ENCODE measurements at regions not wholly inside any gene's neighbourhood (a gene's known extent, or its start where the extent isn't known, plus 50 kb on each side); places are given as distances from the start of the nearest gene placed in this dataset.

- no peak overlapping the region for H3K4me3 Mint-ChIP-seq (ENCODE audit: unreplicated experiment)
- no peak for DNase-seq (ENCODE audit: low spot score)
- peaks cover 3% of the 10 kb centered on the region for H3K36me3 Mint-ChIP-seq (ENCODE audit: low read depth, unreplicated experiment)
- H3K27me3 Mint-ChIP-seq (ENCODE audit: unreplicated experiment), result peaks cover 8% of the 10 kb centered on the region
- H3K4me1 Mint-ChIP-seq (ENCODE audit: unreplicated experiment), result peaks cover 3% of the 10 kb centered on the region
- no peak overlapping the region for H3K27ac Mint-ChIP-seq (ENCODE audit: unreplicated experiment)
- TF ChIP-seq, protein P1, sequence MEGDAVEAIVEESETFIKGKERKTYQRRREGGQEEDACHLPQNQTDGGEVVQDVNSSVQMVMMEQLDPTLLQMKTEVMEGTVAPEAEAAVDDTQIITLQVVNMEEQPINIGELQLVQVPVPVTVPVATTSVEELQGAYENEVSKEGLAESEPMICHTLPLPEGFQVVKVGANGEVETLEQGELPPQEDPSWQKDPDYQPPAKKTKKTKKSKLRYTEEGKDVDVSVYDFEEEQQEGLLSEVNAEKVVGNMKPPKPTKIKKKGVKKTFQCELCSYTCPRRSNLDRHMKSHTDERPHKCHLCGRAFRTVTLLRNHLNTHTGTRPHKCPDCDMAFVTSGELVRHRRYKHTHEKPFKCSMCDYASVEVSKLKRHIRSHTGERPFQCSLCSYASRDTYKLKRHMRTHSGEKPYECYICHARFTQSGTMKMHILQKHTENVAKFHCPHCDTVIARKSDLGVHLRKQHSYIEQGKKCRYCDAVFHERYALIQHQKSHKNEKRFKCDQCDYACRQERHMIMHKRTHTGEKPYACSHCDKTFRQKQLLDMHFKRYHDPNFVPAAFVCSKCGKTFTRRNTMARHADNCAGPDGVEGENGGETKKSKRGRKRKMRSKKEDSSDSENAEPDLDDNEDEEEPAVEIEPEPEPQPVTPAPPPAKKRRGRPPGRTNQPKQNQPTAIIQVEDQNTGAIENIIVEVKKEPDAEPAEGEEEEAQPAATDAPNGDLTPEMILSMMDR (IDR thresholded peaks at IDR 0.05; ENCODE audit: unreplicated experiment), result no peak
- no peaks in the 10 kb centered on the region for H3K9me3 Mint-ChIP-seq (ENCODE audit: unreplicated experiment)
Observed at GRCh38 chr19:31504221-31504620, 155.0 kb upstream of the TSHZ3 start.

GRCh38 chr19:31505596-31505910 lies 156.3 kb upstream of the TSHZ3 start:
- Mint-ChIP-seq H3K4me3 (ENCODE audit: unreplicated experiment) (no peak overlapping the region), H3K36me3 (ENCODE audit: low read depth, unreplicated experiment) (peaks cover 3% of the 10 kb centered on the region), H3K27me3 (ENCODE audit: unreplicated experiment) (peaks cover 8% of the 10 kb centered on the region), H3K9me3 (ENCODE audit: unreplicated experiment) (no peaks in the 10 kb centered on the region), H3K27ac (ENCODE audit: unreplicated experiment) (no peak overlapping the region), H3K4me1 (ENCODE audit: unreplicated experiment) (peaks cover 3% of the 10 kb centered on the region)
- TF ChIP-seq, protein P1 (IDR thresholded peaks at IDR 0.05; ENCODE audit: unreplicated experiment), result no peak
- no peak for DNase-seq (ENCODE audit: low spot score)

DNA sequence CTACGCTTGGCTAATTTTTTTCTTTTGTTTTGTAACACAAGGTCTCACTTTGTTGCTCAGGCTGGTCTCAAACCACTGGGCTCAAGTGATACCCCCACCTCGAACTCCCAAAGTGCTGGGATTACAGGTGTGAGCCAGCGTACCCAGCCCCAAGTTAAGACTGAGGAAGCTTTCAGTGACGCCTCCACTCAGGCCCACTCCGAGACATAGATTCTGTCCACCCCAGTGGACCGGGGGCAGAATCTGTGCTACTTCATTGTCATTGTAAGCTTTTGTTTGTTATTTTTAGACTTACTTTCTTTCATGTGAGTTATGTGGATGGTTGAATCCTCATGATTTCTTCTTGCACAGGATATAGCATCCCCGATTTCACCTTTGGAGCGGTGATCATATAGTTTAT lies 156.9 kb upstream of the TSHZ3 start:
- H3K27me3 Mint-ChIP-seq (ENCODE audit: unreplicated experiment), result peaks cover 10% of the 10 kb centered on the region
- TF ChIP-seq, protein P1 (IDR thresholded peaks at IDR 0.05; ENCODE audit: unreplicated experiment), result no peak
- no peak overlapping the region for H3K4me3 Mint-ChIP-seq (ENCODE audit: unreplicated experiment)
- peaks cover 3% of the 10 kb centered on the region for H3K36me3 Mint-ChIP-seq (ENCODE audit: low read depth, unreplicated experiment)
- H3K9me3 Mint-ChIP-seq (ENCODE audit: unreplicated experiment), result no peaks in the 10 kb centered on the region
- no peak for DNase-seq (ENCODE audit: low spot score)
- peaks cover 3% of the 10 kb centered on the region for H3K4me1 Mint-ChIP-seq (ENCODE audit: unreplicated experiment)
- no peak overlapping the region for H3K27ac Mint-ChIP-seq (ENCODE audit: unreplicated experiment)

GRCh38 chr19:31510635-31511034 lies 161.4 kb upstream of the TSHZ3 start:
- Mint-ChIP-seq H3K36me3 (ENCODE audit: low read depth, unreplicated experiment) (no peaks in the 10 kb centered on the region), H3K27ac (ENCODE audit: unreplicated experiment) (no peak overlapping the region), H3K4me3 (ENCODE audit: unreplicated experiment) (no peak overlapping the region), H3K27me3 (ENCODE audit: unreplicated experiment) (peaks cover 5% of the 10 kb centered on the region), H3K9me3 (ENCODE audit: unreplicated experiment) (no peaks in the 10 kb centered on the region), H3K4me1 (ENCODE audit: unreplicated experiment) (peaks cover 3% of the 10 kb centered on the region)
- TF ChIP-seq, protein P1 (IDR thresholded peaks at IDR 0.05; ENCODE audit: unreplicated experiment), result no peak
- no peak for DNase-seq (ENCODE audit: low spot score)

DNA sequence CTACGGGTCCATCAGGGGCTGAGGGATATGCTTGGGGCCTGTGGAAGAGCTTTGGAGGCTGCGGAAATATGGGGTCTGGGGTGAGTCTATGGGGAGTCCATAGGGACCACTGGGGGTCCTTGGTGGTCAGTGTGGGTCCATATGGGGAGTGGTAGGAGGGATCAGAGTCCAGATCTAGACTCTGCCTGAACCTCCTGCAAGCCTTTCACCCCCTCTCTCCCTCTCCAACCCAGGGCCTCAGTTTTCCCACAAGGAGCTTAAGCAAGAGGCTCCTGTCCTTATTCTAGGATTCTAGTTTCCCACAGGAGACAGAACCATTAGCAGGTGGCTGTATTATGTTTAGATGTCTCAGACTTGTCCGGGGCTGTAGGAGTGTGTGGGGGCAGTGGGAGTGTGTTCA lies 161.9 kb upstream of the TSHZ3 start:
- Mint-ChIP-seq H3K9me3 (ENCODE audit: unreplicated experiment) (no peaks in the 10 kb centered on the region), H3K4me3 (ENCODE audit: unreplicated experiment) (no peak overlapping the region), H3K27ac (ENCODE audit: unreplicated experiment) (no peak overlapping the region), H3K4me1 (ENCODE audit: unreplicated experiment) (peaks cover 3% of the 10 kb centered on the region), H3K36me3 (ENCODE audit: low read depth, unreplicated experiment) (no peaks in the 10 kb centered on the region), H3K27me3 (ENCODE audit: unreplicated experiment) (peaks cover 5% of the 10 kb centered on the region)
- TF ChIP-seq, protein P1 (IDR thresholded peaks at IDR 0.05; ENCODE audit: unreplicated experiment), result no peak
- DNase-seq (ENCODE audit: low spot score), result no peak

All from endothelial cell (in vitro differentiated cells).